Activated CD4-positive, alpha-beta T cell treated with anti-CD3 and anti-CD28 coated beads, Interleukin-2, amount 10 ng/mL, durations not matched to agents 7 days and 5 days (primary cell): ENCODE measurements at regions not wholly inside any gene's neighbourhood (a gene's known extent, or its start where the extent isn't known, plus 50 kb on each side); places are given as distances from the start of the nearest gene placed in this dataset.
"Not testable (repeated sequence)": the region's sequence is repeated elsewhere in the genome, so short reads cannot be mapped to it uniquely, and the experiment has no call there.

Experiments used
- CTCF ChIA-PET: fragments of 350-600 bp; sonication (Branson Sonifier 250); formaldehyde crosslinking; loops from one replicate; lab custom pipeline; 2021; ENCODE audit warnings: antibody characterized with exemption; lab: Charles Lee
- POLR2A ChIA-PET: fragments of 350-600 bp; sonication (Branson Sonifier 250); formaldehyde crosslinking; loops from one replicate; lab custom pipeline; 2021; ENCODE audit warnings: antibody characterized with exemption; lab: Charles Lee
- DNase-seq: peaks from one replicate; pipeline ENCODE4 v3.0.0-alpha.2; 2020
- H3K27ac Mint-ChIP-seq: one replicate; pipeline ENCODE4 v1.8.0; 2021; ENCODE audit warnings: mild to moderate bottlenecking, moderate library complexity, mixed read lengths
- H3K27me3 Mint-ChIP-seq: one replicate; pipeline ENCODE4 v1.8.0; 2021; ENCODE audit warnings: mixed read lengths
- H3K36me3 Mint-ChIP-seq: one replicate; pipeline ENCODE4 v1.8.0; 2021; ENCODE audit warnings: low read depth, mixed read lengths
- H3K4me1 Mint-ChIP-seq: one replicate; pipeline ENCODE4 v1.8.0; 2021; ENCODE audit warnings: mixed read lengths
- H3K4me3 Mint-ChIP-seq: one replicate; pipeline ENCODE4 v1.8.0; 2021; ENCODE audit warnings: mild to moderate bottlenecking, moderate library complexity, mixed read lengths
- H3K9me3 Mint-ChIP-seq: one replicate; pipeline ENCODE4 v1.8.0; 2021; ENCODE audit warnings: mixed read lengths

GRCh38 chr5:39531306-39531705 lies 106.5 kb upstream of the DAB2 start:
- Mint-ChIP-seq H3K27ac (no peak overlapping the region), H3K4me3 (no peak overlapping the region), H3K36me3 (no peaks in the 10 kb centered on the region), H3K9me3 (no peaks in the 10 kb centered on the region), H3K4me1 (no peaks in the 10 kb centered on the region), H3K27me3 (peaks cover 26% of the 10 kb centered on the region)
- POLR2A ChIA-PET = no interaction called here
- no peak for DNase-seq
- CTCF ChIA-PET = no interaction called here

- Mint-ChIP-seq H3K27me3 (peaks cover 28% of the 10 kb centered on the region), H3K27ac (no peak overlapping the region), H3K36me3 (no peaks in the 10 kb centered on the region), H3K4me3 (no peak overlapping the region), H3K9me3 (no peaks in the 10 kb centered on the region), H3K4me1 (no peaks in the 10 kb centered on the region)
- no peak for DNase-seq
- CTCF ChIA-PET = no interaction called here
- POLR2A ChIA-PET = no interaction called here
Observed at GRCh38 chr5:39526914-39527477, 102.2 kb upstream of the DAB2 start.

- POLR2A ChIA-PET, H3K4me1 Mint-ChIP-seq, H3K27ac Mint-ChIP-seq, H3K4me3 Mint-ChIP-seq, DNase-seq, H3K36me3 Mint-ChIP-seq, H3K9me3 Mint-ChIP-seq: not testable (repeated sequence)
- CTCF ChIA-PET = interaction anchor here (1.2 kb wide), 1 partner anchor 22 kb away, joined by 3 read pairs; no protein-coding TSS in a partner anchor
- H3K27me3 Mint-ChIP-seq = peaks cover 23% of the 10 kb centered on the region
Observed at GRCh38 chr5:39525781-39526180, 101.0 kb upstream of the DAB2 start.

GRCh38 chr5:39525271-39525670 lies 100.5 kb upstream of the DAB2 start:
- no peaks in the 10 kb centered on the region for H3K4me1 Mint-ChIP-seq
- CTCF ChIA-PET = interaction anchor here (1.2 kb wide), 1 partner anchor 22 kb away, joined by 3 read pairs; no protein-coding TSS in a partner anchor
- no peak overlapping the region for H3K4me3 Mint-ChIP-seq
- H3K27ac Mint-ChIP-seq = no peak overlapping the region
- H3K9me3 Mint-ChIP-seq = no peaks in the 10 kb centered on the region
- no peak for DNase-seq
- no peaks in the 10 kb centered on the region for H3K36me3 Mint-ChIP-seq
- POLR2A ChIA-PET = no interaction called here
- H3K27me3 Mint-ChIP-seq = peaks cover 23% of the 10 kb centered on the region

GRCh38 chr5:39523821-39524220 lies 99.0 kb upstream of the DAB2 start:
- H3K36me3 Mint-ChIP-seq = no peaks in the 10 kb centered on the region
- H3K27ac Mint-ChIP-seq = no peak overlapping the region
- ChIA-PET CTCF (no interaction called here), POLR2A (no interaction called here)
- peaks cover 17% of the 10 kb centered on the region for H3K27me3 Mint-ChIP-seq
- H3K4me1 Mint-ChIP-seq = no peaks in the 10 kb centered on the region
- no peaks in the 10 kb centered on the region for H3K9me3 Mint-ChIP-seq
- no peak overlapping the region for H3K4me3 Mint-ChIP-seq
- DNase-seq = no peak

GRCh38 chr5:39521940-39522590 lies 97.3 kb upstream of the DAB2 start:
- ChIA-PET CTCF (no interaction called here), POLR2A (no interaction called here)
- no peak for DNase-seq

GRCh38 chr5:39521098-39521860 lies 96.5 kb upstream of the DAB2 start:
- H3K9me3 Mint-ChIP-seq = no peaks in the 10 kb centered on the region
- H3K36me3 Mint-ChIP-seq = no peaks in the 10 kb centered on the region
- POLR2A ChIA-PET = no interaction called here
- H3K27me3 Mint-ChIP-seq = peaks cover 11% of the 10 kb centered on the region
- DNase-seq = no peak
- CTCF ChIA-PET = no interaction called here
- H3K4me3 Mint-ChIP-seq = no peak overlapping the region
- no peak overlapping the region for H3K27ac Mint-ChIP-seq
- H3K4me1 Mint-ChIP-seq = no peaks in the 10 kb centered on the region

More at GRCh38 chr5:39521940-39522590, 97.3 kb upstream of the DAB2 start:
- H3K27ac Mint-ChIP-seq = no peak overlapping the region
- H3K27me3 Mint-ChIP-seq = peaks cover 17% of the 10 kb centered on the region
- no peaks in the 10 kb centered on the region for H3K4me1 Mint-ChIP-seq
- no peaks in the 10 kb centered on the region for H3K9me3 Mint-ChIP-seq
- no peak overlapping the region for H3K4me3 Mint-ChIP-seq
- H3K36me3 Mint-ChIP-seq = no peaks in the 10 kb centered on the region

GRCh38 chr5:39520232-39520572 lies 95.4 kb upstream of the DAB2 start:
- H3K36me3 Mint-ChIP-seq = no peaks in the 10 kb centered on the region
- H3K27ac Mint-ChIP-seq = no peak overlapping the region
- no peaks in the 10 kb centered on the region for H3K4me1 Mint-ChIP-seq
- DNase-seq = no peak
- H3K27me3 Mint-ChIP-seq = peaks cover 12% of the 10 kb centered on the region
- ChIA-PET CTCF (no interaction called here), POLR2A (no interaction called here)
- H3K4me3 Mint-ChIP-seq = no peak overlapping the region
- H3K9me3 Mint-ChIP-seq = no peaks in the 10 kb centered on the region

- CTCF ChIA-PET = no interaction called here
- H3K27ac Mint-ChIP-seq = no peak overlapping the region
Observed at GRCh38 chr5:39519566-39520231, 94.9 kb upstream of the DAB2 start.

GRCh38 chr5:39519079-39519478 lies 94.3 kb upstream of the DAB2 start:
- ChIA-PET CTCF (no interaction called here), POLR2A (no interaction called here)
- H3K4me3 Mint-ChIP-seq = no peak overlapping the region
- H3K27ac Mint-ChIP-seq = no peak overlapping the region
- H3K9me3 Mint-ChIP-seq = no peaks in the 10 kb centered on the region
- peaks cover 15% of the 10 kb centered on the region for H3K27me3 Mint-ChIP-seq
- H3K36me3 Mint-ChIP-seq = no peaks in the 10 kb centered on the region
- DNase-seq = no peak
- H3K4me1 Mint-ChIP-seq = no peaks in the 10 kb centered on the region

More at GRCh38 chr5:39519566-39520231, 94.9 kb upstream of the DAB2 start:
- POLR2A ChIA-PET = no interaction called here
- Mint-ChIP-seq H3K4me1 (no peaks in the 10 kb centered on the region), H3K36me3 (no peaks in the 10 kb centered on the region), H3K9me3 (no peaks in the 10 kb centered on the region), H3K4me3 (no peak overlapping the region), H3K27me3 (peaks cover 15% of the 10 kb centered on the region)
- DNase-seq = no peak

GRCh38 chr5:39518516-39518915 lies 93.7 kb upstream of the DAB2 start:
- Mint-ChIP-seq H3K36me3 (no peaks in the 10 kb centered on the region), H3K4me1 (no peaks in the 10 kb centered on the region), H3K27ac (no peak overlapping the region), H3K27me3 (peaks cover 15% of the 10 kb centered on the region), H3K9me3 (no peaks in the 10 kb centered on the region), H3K4me3 (no peak overlapping the region)
- ChIA-PET POLR2A (no interaction called here), CTCF (no interaction called here)
- no peak for DNase-seq

GRCh38 chr5:39517800-39518199 lies 93.0 kb upstream of the DAB2 start:
- Mint-ChIP-seq H3K36me3 (no peaks in the 10 kb centered on the region), H3K27ac (no peak overlapping the region), H3K9me3 (no peaks in the 10 kb centered on the region), H3K4me3 (no peak overlapping the region), H3K27me3 (peaks cover 13% of the 10 kb centered on the region), H3K4me1 (no peaks in the 10 kb centered on the region)
- POLR2A ChIA-PET = no interaction called here
- DNase-seq = no peak
- CTCF ChIA-PET = no interaction called here

GRCh38 chr5:39515881-39516280 lies 91.1 kb upstream of the DAB2 start:
- ChIA-PET POLR2A (no interaction called here), CTCF (interaction anchor here (0.7 kb wide), 1 partner anchor 387 kb away, joined by 3 read pairs; no protein-coding TSS in a partner anchor)
- no peaks in the 10 kb centered on the region for H3K36me3 Mint-ChIP-seq
- H3K27me3 Mint-ChIP-seq = peaks cover 7% of the 10 kb centered on the region
- no peak for DNase-seq
- H3K4me3 Mint-ChIP-seq = no peak overlapping the region
- no peak overlapping the region for H3K27ac Mint-ChIP-seq
- H3K4me1 Mint-ChIP-seq = no peaks in the 10 kb centered on the region
- no peaks in the 10 kb centered on the region for H3K9me3 Mint-ChIP-seq
